ENCODE measurements at regions not wholly inside any gene's neighbourhood (a gene's known extent, or its start where the extent isn't known, plus 50 kb on each side); places are given as distances from the start of the nearest gene placed in this dataset.

GRCh38 chr15:62818691-62819090 is 223.9 kb upstream of the TPM1 start:
- H3K9ac ChIP-seq (ENCODE audit: low read depth in 1 of 2, low read length in 2 of 2) = no peak overlapping the region
- no peak overlapping the region for H3K4me3 ChIP-seq (ENCODE audit: low read length in 2 of 2)
- H3K36me3 ChIP-seq (ENCODE audit: control insufficient read depth in 2 of 2, insufficient read depth in 2 of 2, low read length in 2 of 2) = peaks cover 4 to 9% of the 10 kb centered on the region in 2 donors
- no peaks in the 10 kb centered on the region for H3K27me3 ChIP-seq (ENCODE audit: control insufficient read depth in 2 of 2, insufficient read depth in 2 of 2, low read length in 2 of 2)
- H3K9me3 ChIP-seq (ENCODE audit: control insufficient read depth in 2 of 2, low read length in 2 of 2) = no peaks in the 10 kb centered on the region
- no peak overlapping the region for H3K27ac ChIP-seq (ENCODE audit: low read depth in 2 of 2, low read length in 2 of 2)
- peaks cover 24 to 36% of the 10 kb centered on the region in 2 donors for H3K4me1 ChIP-seq (ENCODE audit: control insufficient read depth in 2 of 2, insufficient read depth in 2 of 2, low read length in 2 of 2)

- Histone ChIP-seq H3K9ac (ENCODE audit: low read depth in 1 of 2, low read length in 2 of 2) (peak overlapping the region; percentile 27 to 57), H3K4me1 (ENCODE audit: control insufficient read depth in 2 of 2, insufficient read depth in 2 of 2, low read length in 2 of 2) (peaks cover 32 to 49% of the 10 kb centered on the region in 2 donors), H3K27ac (ENCODE audit: low read depth in 2 of 2, low read length in 2 of 2) (peak overlapping the region; percentile 89 to 93), H3K27me3 (ENCODE audit: control insufficient read depth in 2 of 2, insufficient read depth in 2 of 2, low read length in 2 of 2) (no peaks in the 10 kb centered on the region), H3K36me3 (ENCODE audit: control insufficient read depth in 2 of 2, insufficient read depth in 2 of 2, low read length in 2 of 2) (peaks cover 3 to 6% of the 10 kb centered on the region in 2 donors), H3K4me3 (ENCODE audit: low read length in 2 of 2) (peak overlapping the region; percentile 11 to 53), H3K9me3 (ENCODE audit: control insufficient read depth in 2 of 2, low read length in 2 of 2) (no peaks in the 10 kb centered on the region)
Measured at GRCh38 chr15:62821384-62822131, 221.0 kb upstream of the TPM1 start.

GRCh38 chr15:62822228-62822627 is 220.3 kb upstream of the TPM1 start:
- peak overlapping the region; percentile 89 to 93 for H3K27ac ChIP-seq (ENCODE audit: low read depth in 2 of 2, low read length in 2 of 2)
- H3K4me3 ChIP-seq (ENCODE audit: low read length in 2 of 2) = peak overlapping the region in 1 of 2 donors; percentile 53
- H3K4me1 ChIP-seq (ENCODE audit: control insufficient read depth in 2 of 2, insufficient read depth in 2 of 2, low read length in 2 of 2) = peaks cover 32 to 49% of the 10 kb centered on the region in 2 donors
- H3K9ac ChIP-seq (ENCODE audit: low read depth in 1 of 2, low read length in 2 of 2) = peak overlapping the region in 1 of 2 donors; percentile 57
- H3K9me3 ChIP-seq (ENCODE audit: control insufficient read depth in 2 of 2, low read length in 2 of 2) = no peaks in the 10 kb centered on the region
- no peaks in the 10 kb centered on the region for H3K27me3 ChIP-seq (ENCODE audit: control insufficient read depth in 2 of 2, insufficient read depth in 2 of 2, low read length in 2 of 2)
- peaks cover 3 to 6% of the 10 kb centered on the region in 2 donors for H3K36me3 ChIP-seq (ENCODE audit: control insufficient read depth in 2 of 2, insufficient read depth in 2 of 2, low read length in 2 of 2)

- peaks cover 3 to 6% of the 10 kb centered on the region in 2 donors for H3K36me3 ChIP-seq (ENCODE audit: control insufficient read depth in 2 of 2, insufficient read depth in 2 of 2, low read length in 2 of 2)
- peak overlapping the region; percentile 89 to 93 for H3K27ac ChIP-seq (ENCODE audit: low read depth in 2 of 2, low read length in 2 of 2)
- peaks cover 32 to 49% of the 10 kb centered on the region in 2 donors for H3K4me1 ChIP-seq (ENCODE audit: control insufficient read depth in 2 of 2, insufficient read depth in 2 of 2, low read length in 2 of 2)
- no peaks in the 10 kb centered on the region for H3K9me3 ChIP-seq (ENCODE audit: control insufficient read depth in 2 of 2, low read length in 2 of 2)
- no peak overlapping the region for H3K9ac ChIP-seq (ENCODE audit: low read depth in 1 of 2, low read length in 2 of 2)
- H3K27me3 ChIP-seq (ENCODE audit: control insufficient read depth in 2 of 2, insufficient read depth in 2 of 2, low read length in 2 of 2) = no peaks in the 10 kb centered on the region
- H3K4me3 ChIP-seq (ENCODE audit: low read length in 2 of 2) = no peak overlapping the region
Measured at GRCh38 chr15:62823561-62823960, 219.0 kb upstream of the TPM1 start.

- H3K9me3 ChIP-seq (ENCODE audit: control insufficient read depth in 2 of 2, low read length in 2 of 2) = no peaks in the 10 kb centered on the region
- H3K27me3 ChIP-seq (ENCODE audit: control insufficient read depth in 2 of 2, insufficient read depth in 2 of 2, low read length in 2 of 2) = no peaks in the 10 kb centered on the region
- H3K27ac ChIP-seq (ENCODE audit: low read depth in 2 of 2, low read length in 2 of 2) = peak overlapping the region; percentile 69 to 89
- peaks cover 32 to 49% of the 10 kb centered on the region in 2 donors for H3K4me1 ChIP-seq (ENCODE audit: control insufficient read depth in 2 of 2, insufficient read depth in 2 of 2, low read length in 2 of 2)
- H3K36me3 ChIP-seq (ENCODE audit: control insufficient read depth in 2 of 2, insufficient read depth in 2 of 2, low read length in 2 of 2) = peaks cover 3 to 6% of the 10 kb centered on the region in 2 donors
- H3K4me3 ChIP-seq (ENCODE audit: low read length in 2 of 2) = no peak overlapping the region
- no peak overlapping the region for H3K9ac ChIP-seq (ENCODE audit: low read depth in 1 of 2, low read length in 2 of 2)
Measured at GRCh38 chr15:62824111-62825015, 218.2 kb upstream of the TPM1 start.

GRCh38 chr15:62825191-62825590 is 217.4 kb upstream of the TPM1 start:
- Histone ChIP-seq H3K36me3 (ENCODE audit: control insufficient read depth in 2 of 2, insufficient read depth in 2 of 2, low read length in 2 of 2) (peaks cover 3 to 6% of the 10 kb centered on the region in 2 donors), H3K4me1 (ENCODE audit: control insufficient read depth in 2 of 2, insufficient read depth in 2 of 2, low read length in 2 of 2) (peaks cover 30 to 47% of the 10 kb centered on the region in 2 donors), H3K4me3 (ENCODE audit: low read length in 2 of 2) (no peak overlapping the region), H3K27me3 (ENCODE audit: control insufficient read depth in 2 of 2, insufficient read depth in 2 of 2, low read length in 2 of 2) (no peaks in the 10 kb centered on the region), H3K27ac (ENCODE audit: low read depth in 2 of 2, low read length in 2 of 2) (peak overlapping the region; percentile 69 to 89), H3K9ac (ENCODE audit: low read depth in 1 of 2, low read length in 2 of 2) (no peak overlapping the region), H3K9me3 (ENCODE audit: control insufficient read depth in 2 of 2, low read length in 2 of 2) (no peaks in the 10 kb centered on the region)

- peaks cover 3 to 4% of the 10 kb centered on the region in 2 donors for H3K36me3 ChIP-seq (ENCODE audit: control insufficient read depth in 2 of 2, insufficient read depth in 2 of 2, low read length in 2 of 2)
- H3K27ac ChIP-seq (ENCODE audit: low read depth in 2 of 2, low read length in 2 of 2) = no peak overlapping the region
- peaks cover 19 to 34% of the 10 kb centered on the region in 2 donors for H3K4me1 ChIP-seq (ENCODE audit: control insufficient read depth in 2 of 2, insufficient read depth in 2 of 2, low read length in 2 of 2)
- H3K27me3 ChIP-seq (ENCODE audit: control insufficient read depth in 2 of 2, insufficient read depth in 2 of 2, low read length in 2 of 2) = no peaks in the 10 kb centered on the region
- no peak overlapping the region for H3K4me3 ChIP-seq (ENCODE audit: low read length in 2 of 2)
- no peaks in the 10 kb centered on the region for H3K9me3 ChIP-seq (ENCODE audit: control insufficient read depth in 2 of 2, low read length in 2 of 2)
- H3K9ac ChIP-seq (ENCODE audit: low read depth in 1 of 2, low read length in 2 of 2) = no peak overlapping the region
Measured at GRCh38 chr15:62826561-62826960, 216.0 kb upstream of the TPM1 start.

- Histone ChIP-seq H3K9ac (ENCODE audit: low read depth in 1 of 2, low read length in 2 of 2) (no peak overlapping the region), H3K9me3 (ENCODE audit: control insufficient read depth in 2 of 2, low read length in 2 of 2) (no peaks in the 10 kb centered on the region), H3K27me3 (ENCODE audit: control insufficient read depth in 2 of 2, insufficient read depth in 2 of 2, low read length in 2 of 2) (no peaks in the 10 kb centered on the region), H3K27ac (ENCODE audit: low read depth in 2 of 2, low read length in 2 of 2) (no peak overlapping the region), H3K4me3 (ENCODE audit: low read length in 2 of 2) (no peak overlapping the region), H3K4me1 (ENCODE audit: control insufficient read depth in 2 of 2, insufficient read depth in 2 of 2, low read length in 2 of 2) (peaks cover 10 to 22% of the 10 kb centered on the region in 2 donors), H3K36me3 (ENCODE audit: control insufficient read depth in 2 of 2, insufficient read depth in 2 of 2, low read length in 2 of 2) (peaks cover 3 to 4% of the 10 kb centered on the region in 2 donors)
Measured at GRCh38 chr15:62828364-62828763, 214.2 kb upstream of the TPM1 start.

GRCh38 chr15:62832231-62832630 is 210.3 kb upstream of the TPM1 start:
- Histone ChIP-seq H3K4me1 (ENCODE audit: control insufficient read depth in 2 of 2, insufficient read depth in 2 of 2, low read length in 2 of 2) (peaks cover 9 to 25% of the 10 kb centered on the region in 2 donors), H3K4me3 (ENCODE audit: low read length in 2 of 2) (no peak overlapping the region), H3K9ac (ENCODE audit: low read depth in 1 of 2, low read length in 2 of 2) (no peak overlapping the region), H3K36me3 (ENCODE audit: control insufficient read depth in 2 of 2, insufficient read depth in 2 of 2, low read length in 2 of 2) (peaks cover 18% of the 10 kb centered on the region in 2 donors), H3K27ac (ENCODE audit: low read depth in 2 of 2, low read length in 2 of 2) (peak overlapping the region in 1 of 2 donors; percentile 24), H3K27me3 (ENCODE audit: control insufficient read depth in 2 of 2, insufficient read depth in 2 of 2, low read length in 2 of 2) (no peaks in the 10 kb centered on the region), H3K9me3 (ENCODE audit: control insufficient read depth in 2 of 2, low read length in 2 of 2) (no peaks in the 10 kb centered on the region)

GRCh38 chr15:62833646-62834045 is 208.9 kb upstream of the TPM1 start:
- Histone ChIP-seq H3K4me1 (ENCODE audit: control insufficient read depth in 2 of 2, insufficient read depth in 2 of 2, low read length in 2 of 2) (peaks cover 9 to 25% of the 10 kb centered on the region in 2 donors), H3K9me3 (ENCODE audit: control insufficient read depth in 2 of 2, low read length in 2 of 2) (no peaks in the 10 kb centered on the region), H3K4me3 (ENCODE audit: low read length in 2 of 2) (no peak overlapping the region), H3K36me3 (ENCODE audit: control insufficient read depth in 2 of 2, insufficient read depth in 2 of 2, low read length in 2 of 2) (peaks cover 30 to 32% of the 10 kb centered on the region in 2 donors), H3K27me3 (ENCODE audit: control insufficient read depth in 2 of 2, insufficient read depth in 2 of 2, low read length in 2 of 2) (no peaks in the 10 kb centered on the region), H3K27ac (ENCODE audit: low read depth in 2 of 2, low read length in 2 of 2) (peak overlapping the region; percentile 33 to 87), H3K9ac (ENCODE audit: low read depth in 1 of 2, low read length in 2 of 2) (no peak overlapping the region)
